ENCODE measurements at regions not wholly inside any gene's neighbourhood (a gene's known extent, or its start where the extent isn't known, plus 50 kb on each side); places are given as distances from the start of the nearest gene placed in this dataset.

DNA sequence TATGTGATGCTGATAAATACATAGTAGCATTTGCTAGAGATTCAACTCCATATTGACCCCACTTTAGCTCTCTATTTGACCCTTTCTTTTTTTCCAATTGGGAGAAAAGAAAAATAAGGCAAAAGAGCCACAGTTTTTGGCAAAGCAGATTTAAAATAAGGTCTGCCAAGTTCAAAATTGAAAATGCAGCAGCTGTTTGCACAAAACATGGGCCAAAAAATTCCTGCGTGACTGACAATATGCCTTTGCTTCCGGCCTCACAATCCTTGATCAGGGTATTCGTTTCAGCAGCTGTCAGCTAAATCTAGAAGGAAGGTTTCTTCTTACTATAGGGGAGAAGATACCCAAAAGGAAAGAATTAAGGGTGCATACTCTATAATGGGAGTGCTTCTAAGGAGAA lies 563.5 kb upstream of the CCDC54 start:
- Histone ChIP-seq H3K27me3 (ENCODE audit: insufficient read depth, poor library complexity, severe bottlenecking) (no peaks in the 10 kb centered on the region), H3K4me3 (replicated peaks; ENCODE audit: insufficient read depth, low read length) (no peak overlapping the region), H3K27ac (replicated peaks) (no peak overlapping the region)
- no peak for TF ChIP-seq POLR2AphosphoS5 (IDR thresholded peaks at IDR 0.05; ENCODE audit: low read depth)
- TF ChIP-seq GABPA (IDR thresholded peaks at IDR 0.05; ENCODE audit: low read depth), result no peak
- TF ChIP-seq, protein P1, sequence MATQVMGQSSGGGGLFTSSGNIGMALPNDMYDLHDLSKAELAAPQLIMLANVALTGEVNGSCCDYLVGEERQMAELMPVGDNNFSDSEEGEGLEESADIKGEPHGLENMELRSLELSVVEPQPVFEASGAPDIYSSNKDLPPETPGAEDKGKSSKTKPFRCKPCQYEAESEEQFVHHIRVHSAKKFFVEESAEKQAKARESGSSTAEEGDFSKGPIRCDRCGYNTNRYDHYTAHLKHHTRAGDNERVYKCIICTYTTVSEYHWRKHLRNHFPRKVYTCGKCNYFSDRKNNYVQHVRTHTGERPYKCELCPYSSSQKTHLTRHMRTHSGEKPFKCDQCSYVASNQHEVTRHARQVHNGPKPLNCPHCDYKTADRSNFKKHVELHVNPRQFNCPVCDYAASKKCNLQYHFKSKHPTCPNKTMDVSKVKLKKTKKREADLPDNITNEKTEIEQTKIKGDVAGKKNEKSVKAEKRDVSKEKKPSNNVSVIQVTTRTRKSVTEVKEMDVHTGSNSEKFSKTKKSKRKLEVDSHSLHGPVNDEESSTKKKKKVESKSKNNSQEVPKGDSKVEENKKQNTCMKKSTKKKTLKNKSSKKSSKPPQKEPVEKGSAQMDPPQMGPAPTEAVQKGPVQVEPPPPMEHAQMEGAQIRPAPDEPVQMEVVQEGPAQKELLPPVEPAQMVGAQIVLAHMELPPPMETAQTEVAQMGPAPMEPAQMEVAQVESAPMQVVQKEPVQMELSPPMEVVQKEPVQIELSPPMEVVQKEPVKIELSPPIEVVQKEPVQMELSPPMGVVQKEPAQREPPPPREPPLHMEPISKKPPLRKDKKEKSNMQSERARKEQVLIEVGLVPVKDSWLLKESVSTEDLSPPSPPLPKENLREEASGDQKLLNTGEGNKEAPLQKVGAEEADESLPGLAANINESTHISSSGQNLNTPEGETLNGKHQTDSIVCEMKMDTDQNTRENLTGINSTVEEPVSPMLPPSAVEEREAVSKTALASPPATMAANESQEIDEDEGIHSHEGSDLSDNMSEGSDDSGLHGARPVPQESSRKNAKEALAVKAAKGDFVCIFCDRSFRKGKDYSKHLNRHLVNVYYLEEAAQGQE (IDR thresholded peaks at IDR 0.05; ENCODE audit: insufficient replicate concordance, low read depth), result no peak
- TF ChIP-seq, protein P2, sequence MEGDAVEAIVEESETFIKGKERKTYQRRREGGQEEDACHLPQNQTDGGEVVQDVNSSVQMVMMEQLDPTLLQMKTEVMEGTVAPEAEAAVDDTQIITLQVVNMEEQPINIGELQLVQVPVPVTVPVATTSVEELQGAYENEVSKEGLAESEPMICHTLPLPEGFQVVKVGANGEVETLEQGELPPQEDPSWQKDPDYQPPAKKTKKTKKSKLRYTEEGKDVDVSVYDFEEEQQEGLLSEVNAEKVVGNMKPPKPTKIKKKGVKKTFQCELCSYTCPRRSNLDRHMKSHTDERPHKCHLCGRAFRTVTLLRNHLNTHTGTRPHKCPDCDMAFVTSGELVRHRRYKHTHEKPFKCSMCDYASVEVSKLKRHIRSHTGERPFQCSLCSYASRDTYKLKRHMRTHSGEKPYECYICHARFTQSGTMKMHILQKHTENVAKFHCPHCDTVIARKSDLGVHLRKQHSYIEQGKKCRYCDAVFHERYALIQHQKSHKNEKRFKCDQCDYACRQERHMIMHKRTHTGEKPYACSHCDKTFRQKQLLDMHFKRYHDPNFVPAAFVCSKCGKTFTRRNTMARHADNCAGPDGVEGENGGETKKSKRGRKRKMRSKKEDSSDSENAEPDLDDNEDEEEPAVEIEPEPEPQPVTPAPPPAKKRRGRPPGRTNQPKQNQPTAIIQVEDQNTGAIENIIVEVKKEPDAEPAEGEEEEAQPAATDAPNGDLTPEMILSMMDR (IDR thresholded peaks at IDR 0.05; ENCODE audit: insufficient read depth, low read length), result no peak
- TF ChIP-seq SPI1 (IDR thresholded peaks at IDR 0.05; ENCODE audit: borderline replicate concordance, low read depth), result no peak
- no peak for DNase-seq (ENCODE audit: low read depth in 1 of 2, low spot score in 1 of 2)

DNA sequence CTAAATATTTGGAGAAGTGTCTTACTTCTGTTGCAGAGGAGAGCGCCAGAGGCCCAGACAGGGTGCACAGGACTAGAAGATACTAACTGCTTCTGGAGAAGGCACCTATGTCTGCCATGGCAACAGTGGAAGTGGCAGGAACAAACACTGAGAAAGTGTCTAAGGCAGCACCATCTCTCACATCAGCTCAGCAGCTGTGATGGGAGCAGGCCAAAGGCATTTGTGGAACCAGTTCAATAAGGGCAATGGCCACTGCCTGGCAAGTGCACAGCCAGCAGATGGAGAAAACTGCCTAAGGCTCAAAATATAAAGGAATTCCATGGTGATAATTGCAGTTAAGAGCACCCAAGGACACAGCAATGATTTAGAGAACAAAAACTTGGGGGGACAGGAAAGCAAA lies 563.0 kb upstream of the CCDC54 start:
- no peak for DNase-seq (ENCODE audit: low read depth in 1 of 2, low spot score in 1 of 2)
- no peak overlapping the region for H3K4me3 ChIP-seq (replicated peaks; ENCODE audit: insufficient read depth, low read length)
- H3K27ac ChIP-seq (replicated peaks), result no peak overlapping the region
- TF ChIP-seq, protein P1 (IDR thresholded peaks at IDR 0.05; ENCODE audit: insufficient replicate concordance, low read depth), result no peak
- TF ChIP-seq, protein P2 (IDR thresholded peaks at IDR 0.05; ENCODE audit: insufficient read depth, low read length), result no peak
- TF ChIP-seq GABPA (IDR thresholded peaks at IDR 0.05; ENCODE audit: low read depth) (no peak), SPI1 (IDR thresholded peaks at IDR 0.05; ENCODE audit: borderline replicate concordance, low read depth) (no peak), POLR2AphosphoS5 (IDR thresholded peaks at IDR 0.05; ENCODE audit: low read depth) (no peak)
- H3K27me3 ChIP-seq (ENCODE audit: insufficient read depth, poor library complexity, severe bottlenecking), result no peaks in the 10 kb centered on the region

DNA sequence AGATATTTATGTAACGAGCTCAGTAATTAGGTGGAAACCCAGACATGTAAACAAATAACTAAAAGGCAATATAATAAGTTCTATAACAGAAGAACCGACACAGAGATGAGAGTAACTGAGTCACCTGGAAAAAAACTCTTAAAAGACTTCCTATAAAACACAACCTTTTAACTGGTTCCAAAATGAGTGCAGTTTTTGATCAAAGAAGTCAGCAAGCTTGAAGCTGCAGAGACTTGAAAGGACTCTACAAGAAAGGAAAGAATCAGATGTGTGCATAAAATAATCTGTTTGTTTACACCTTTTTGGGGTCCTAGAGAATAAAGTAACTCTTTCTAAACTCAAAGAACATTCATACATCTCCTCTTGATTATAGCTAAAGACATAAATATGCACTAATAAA lies 560.4 kb upstream of the CCDC54 start:
- no peak for DNase-seq (ENCODE audit: low read depth in 1 of 2, low spot score in 1 of 2)
- no peak overlapping the region for H3K27ac ChIP-seq (replicated peaks)
- TF ChIP-seq POLR2AphosphoS5 (IDR thresholded peaks at IDR 0.05; ENCODE audit: low read depth) (no peak), GABPA (IDR thresholded peaks at IDR 0.05; ENCODE audit: low read depth) (no peak), SPI1 (IDR thresholded peaks at IDR 0.05; ENCODE audit: borderline replicate concordance, low read depth) (no peak)
- TF ChIP-seq, protein P1 (IDR thresholded peaks at IDR 0.05; ENCODE audit: insufficient replicate concordance, low read depth), result no peak
- TF ChIP-seq, protein P2 (IDR thresholded peaks at IDR 0.05; ENCODE audit: insufficient read depth, low read length), result no peak
- no peaks in the 10 kb centered on the region for H3K27me3 ChIP-seq (ENCODE audit: insufficient read depth, poor library complexity, severe bottlenecking)
- H3K4me3 ChIP-seq (replicated peaks; ENCODE audit: insufficient read depth, low read length), result no peak overlapping the region

All from HL-60 (cell line).